MG63 (cell line): ENCODE measurements at regions not wholly inside any gene's neighbourhood (a gene's known extent, or its start where the extent isn't known, plus 50 kb on each side); places are given as distances from the start of the nearest gene placed in this dataset.

Experiments
- DNase-seq: peaks from one replicate; pipeline ENCODE4 v3.0.0-alpha.2; 2020
- H3K27me3 ChIP-seq: fragments of 250-450 bp; sonication (Bioruptor Pico); 2 replicates; pipeline ENCODE4 v1.5.1; 2020; ENCODE audit warnings: mild to moderate bottlenecking, moderate library complexity
- H3K36me3 ChIP-seq: fragments of 250-450 bp; sonication (Bioruptor Pico); 2 replicates; pipeline ENCODE4 v1.5.1; 2020; ENCODE audit warnings: mild to moderate bottlenecking, moderate library complexity
- H3K4me3 ChIP-seq: fragments of 250-450 bp; sonication (Bioruptor Pico); 2 replicates; pipeline ENCODE4 v1.5.1; 2020; ENCODE audit warnings: mild to moderate bottlenecking, moderate library complexity
- H3K9me3 ChIP-seq: fragments of 250-450 bp; sonication (Bioruptor Pico); 2 replicates; pipeline ENCODE4 v1.5.1; 2020; ENCODE audit warnings: mild to moderate bottlenecking, moderate library complexity

- H3K27me3 ChIP-seq = no peaks in the 10 kb centered on the region
- DNase-seq = peak; percentile 33
Measured at GRCh38 chr11:11789735-11790369, 51.9 kb upstream of the USP47 start.

GRCh38 chr11:11788063-11788710 lies 53.6 kb upstream of the USP47 start:
- H3K9me3 ChIP-seq = no peaks in the 10 kb centered on the region
- H3K36me3 ChIP-seq = no peaks in the 10 kb centered on the region
- H3K27me3 ChIP-seq = no peaks in the 10 kb centered on the region
- DNase-seq = no peak
- no peak overlapping the region for H3K4me3 ChIP-seq

More at GRCh38 chr11:11789735-11790369, 51.9 kb upstream of the USP47 start:
- no peaks in the 10 kb centered on the region for H3K9me3 ChIP-seq
- H3K36me3 ChIP-seq = no peaks in the 10 kb centered on the region
- no peak overlapping the region for H3K4me3 ChIP-seq

GRCh38 chr11:11787305-11788062 lies 54.3 kb upstream of the USP47 start:
- H3K4me3 ChIP-seq = no peak overlapping the region
- peak; percentile 43 for DNase-seq
- H3K36me3 ChIP-seq = no peaks in the 10 kb centered on the region
- H3K9me3 ChIP-seq = no peaks in the 10 kb centered on the region
- no peaks in the 10 kb centered on the region for H3K27me3 ChIP-seq

GRCh38 chr11:11786771-11787170 lies 55.0 kb upstream of the USP47 start:
- no peaks in the 10 kb centered on the region for H3K36me3 ChIP-seq
- H3K4me3 ChIP-seq = no peak overlapping the region
- no peaks in the 10 kb centered on the region for H3K9me3 ChIP-seq
- DNase-seq = no peak
- H3K27me3 ChIP-seq = no peaks in the 10 kb centered on the region

DNA sequence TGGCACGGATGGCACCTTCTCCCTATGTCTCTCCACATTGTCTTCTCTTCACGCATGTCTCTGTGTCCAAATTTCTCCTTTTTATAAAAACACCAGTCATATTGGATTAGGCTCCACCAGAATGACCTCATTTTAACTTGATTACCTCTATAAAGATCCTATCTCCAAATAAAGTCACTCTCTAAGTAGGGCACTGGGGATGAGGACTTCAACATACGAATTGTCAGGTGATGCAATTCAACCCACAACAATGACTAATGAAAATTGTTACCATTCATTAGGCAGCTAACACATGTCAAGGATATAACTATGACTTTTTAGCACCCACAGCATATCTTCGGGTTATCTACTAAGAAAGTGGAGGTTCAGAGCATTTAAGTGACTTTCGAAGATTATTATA lies 55.5 kb upstream of the USP47 start:
- Histone ChIP-seq H3K4me3 (no peak overlapping the region), H3K9me3 (no peaks in the 10 kb centered on the region), H3K36me3 (no peaks in the 10 kb centered on the region), H3K27me3 (no peaks in the 10 kb centered on the region)
- DNase-seq = no peak

- Histone ChIP-seq H3K9me3 (no peaks in the 10 kb centered on the region), H3K4me3 (no peak overlapping the region), H3K27me3 (0 out of 2 replicates have a peak, but pooled peaks cover 3% of the 10 kb centered on the region), H3K36me3 (no peaks in the 10 kb centered on the region)
- DNase-seq = no peak
Measured at GRCh38 chr11:11782532-11783110, 59.2 kb upstream of the USP47 start.

DNA sequence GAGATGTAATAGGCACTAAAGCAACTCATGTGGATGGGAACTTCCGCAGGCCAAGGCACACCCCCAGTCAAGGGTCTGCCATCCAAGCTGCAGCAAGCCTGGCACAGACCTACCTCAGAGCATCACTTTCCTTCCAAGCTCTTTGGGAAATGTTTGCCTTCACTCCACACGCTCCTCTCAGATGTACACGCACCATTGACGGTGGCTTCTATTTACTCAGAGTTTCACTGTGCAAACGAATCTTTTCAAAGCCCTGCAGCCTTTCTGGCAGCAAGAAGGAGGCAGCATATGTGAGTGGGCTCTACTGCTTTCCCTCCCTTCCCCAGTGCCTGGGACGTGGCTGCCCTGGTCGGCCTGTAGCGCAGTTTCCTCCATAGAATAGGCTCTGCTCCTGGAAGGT lies 60.9 kb upstream of the USP47 start:
- Histone ChIP-seq H3K27me3 (0 out of 2 replicates have a peak, but pooled peaks cover 3% of the 10 kb centered on the region), H3K4me3 (no peak overlapping the region)

DNA sequence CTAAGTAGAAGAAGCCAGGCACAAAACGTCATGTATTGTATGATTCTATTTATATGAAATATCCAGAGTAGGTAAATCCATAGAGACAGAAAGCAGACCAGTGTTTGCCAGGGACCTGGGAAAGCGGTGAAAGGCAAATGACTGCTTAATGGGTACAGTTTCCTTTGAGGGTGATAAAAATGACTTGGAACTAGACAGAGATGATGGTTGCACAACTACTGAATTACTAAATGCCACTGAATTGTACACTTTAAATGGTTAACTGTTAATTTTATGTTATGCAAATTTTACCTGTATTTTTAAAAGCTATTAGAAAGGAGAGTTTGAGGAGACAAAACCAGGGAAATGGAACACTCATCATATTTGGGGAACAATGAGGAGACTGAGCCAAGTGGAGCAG lies 61.8 kb upstream of the USP47 start:
- Histone ChIP-seq H3K4me3 (no peak overlapping the region), H3K36me3 (no peaks in the 10 kb centered on the region), H3K9me3 (no peaks in the 10 kb centered on the region), H3K27me3 (0 out of 2 replicates have a peak, but pooled peaks cover 3% of the 10 kb centered on the region)
- no peak for DNase-seq

More for the DNA sequence above, 60.9 kb upstream of the USP47 start:
- no peak for DNase-seq
- no peaks in the 10 kb centered on the region for H3K9me3 ChIP-seq
- H3K36me3 ChIP-seq = no peaks in the 10 kb centered on the region

DNA sequence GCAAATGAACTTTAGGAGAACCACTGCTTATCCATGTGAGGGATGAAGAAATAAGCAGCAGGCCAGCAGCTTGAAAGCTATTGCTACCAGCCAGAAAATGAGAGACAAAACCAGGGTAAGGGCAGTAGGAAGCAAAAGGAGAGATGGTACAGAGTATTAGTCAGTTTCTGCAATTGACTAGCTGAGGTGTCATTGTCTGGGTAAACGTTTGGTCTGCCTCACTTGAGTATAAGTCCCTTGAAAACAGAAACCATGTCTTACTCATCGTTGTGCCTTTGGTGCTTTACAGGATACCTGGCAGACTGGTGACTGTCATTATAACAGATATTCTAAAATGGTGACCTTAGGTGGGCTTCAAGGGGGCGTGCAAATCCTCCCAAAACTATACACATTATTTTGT lies 63.9 kb upstream of the USP47 start:
- Histone ChIP-seq H3K27me3 (0 out of 2 replicates have a peak, but pooled peaks cover 3% of the 10 kb centered on the region), H3K9me3 (no peaks in the 10 kb centered on the region), H3K36me3 (no peaks in the 10 kb centered on the region), H3K4me3 (no peak overlapping the region)
- no peak for DNase-seq

GRCh38 chr11:11776714-11777113 lies 65.1 kb upstream of the USP47 start:
- no peak overlapping the region for H3K4me3 ChIP-seq
- no peak for DNase-seq
- H3K36me3 ChIP-seq = no peaks in the 10 kb centered on the region
- no peaks in the 10 kb centered on the region for H3K9me3 ChIP-seq
- 0 out of 2 replicates have a peak, but pooled peaks cover 3% of the 10 kb centered on the region for H3K27me3 ChIP-seq

GRCh38 chr11:11774928-11775327 lies 66.8 kb upstream of the USP47 start:
- DNase-seq = no peak
- Histone ChIP-seq H3K27me3 (0 out of 2 replicates have a peak, but pooled peaks cover 3% of the 10 kb centered on the region), H3K4me3 (no peak overlapping the region), H3K9me3 (no peaks in the 10 kb centered on the region), H3K36me3 (no peaks in the 10 kb centered on the region)

DNA sequence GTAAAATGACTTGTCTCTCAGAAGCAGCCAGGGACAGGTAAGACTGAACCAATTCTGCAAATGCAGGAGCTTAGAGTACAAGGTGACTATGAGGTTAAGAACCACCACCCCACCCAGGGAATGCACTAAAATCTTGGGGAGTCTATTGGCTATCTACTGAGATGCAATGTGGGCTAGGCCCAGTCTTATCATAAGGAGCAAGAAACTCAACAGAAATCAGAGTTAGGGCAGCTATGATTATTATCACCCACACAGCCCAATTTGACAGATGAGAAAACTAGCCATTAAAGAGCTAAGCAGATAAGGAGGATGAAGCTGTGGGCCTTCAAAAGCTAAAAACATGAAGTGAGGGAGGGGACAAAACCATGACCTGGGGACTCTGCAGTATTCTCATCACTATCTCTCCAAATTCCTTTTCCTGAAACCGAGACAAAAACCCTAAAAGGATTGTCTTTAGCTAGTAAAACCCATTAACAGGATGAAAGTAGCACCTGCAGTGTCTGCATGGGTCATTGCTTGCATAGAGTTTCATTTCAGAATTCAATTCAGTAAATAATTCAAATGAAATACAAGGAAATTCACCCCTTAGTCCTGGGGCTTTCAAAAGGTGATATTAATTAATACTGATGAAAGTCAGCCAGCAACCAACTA lies 68.8 kb upstream of the USP47 start:
- Histone ChIP-seq H3K9me3 (no peaks in the 10 kb centered on the region), H3K27me3 (no peaks in the 10 kb centered on the region)

GRCh38 chr11:11770921-11771486 lies 70.8 kb upstream of the USP47 start:
- DNase-seq = no peak
- H3K9me3 ChIP-seq = no peaks in the 10 kb centered on the region; the same call in 1 of the 2 replicates
- no peaks in the 10 kb centered on the region for H3K36me3 ChIP-seq
- 0 out of 2 replicates have a peak, but pooled peaks cover 3% of the 10 kb centered on the region for H3K27me3 ChIP-seq
- no peak overlapping the region for H3K4me3 ChIP-seq

More for the DNA sequence above, 68.8 kb upstream of the USP47 start:
- no peak overlapping the region for H3K4me3 ChIP-seq
- DNase-seq = no peak
- H3K36me3 ChIP-seq = no peaks in the 10 kb centered on the region

DNA sequence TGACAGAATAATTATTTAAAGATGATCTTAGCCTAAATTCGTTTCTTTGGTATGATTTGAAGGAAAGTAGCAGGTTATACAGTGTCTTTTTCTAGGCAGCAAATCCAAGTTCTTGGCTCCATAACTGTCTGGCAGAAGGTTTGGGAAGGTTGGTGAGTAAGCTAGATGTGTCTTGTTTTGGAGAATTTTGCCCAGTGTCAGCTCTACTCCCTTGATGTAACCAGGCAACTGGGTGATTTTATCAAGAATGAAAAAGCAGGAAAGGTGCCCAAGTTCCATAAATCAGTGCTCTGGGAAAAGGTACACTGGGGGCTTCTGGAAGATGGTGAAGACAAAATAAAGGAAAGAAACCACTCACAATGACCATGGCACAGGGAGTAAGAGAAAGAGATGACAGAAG lies 71.5 kb upstream of the USP47 start:
- Histone ChIP-seq H3K27me3 (0 out of 2 replicates have a peak, but pooled peaks cover 3% of the 10 kb centered on the region), H3K36me3 (no peaks in the 10 kb centered on the region), H3K9me3 (no peaks in the 10 kb centered on the region; the same call in 1 of the 2 replicates), H3K4me3 (no peak overlapping the region)
- no peak for DNase-seq

- no peaks in the 10 kb centered on the region; the same call in 1 of the 2 replicates for H3K9me3 ChIP-seq
- H3K36me3 ChIP-seq = no peaks in the 10 kb centered on the region
- no peak for DNase-seq
- H3K4me3 ChIP-seq = no peak overlapping the region
- 0 out of 2 replicates have a peak, but pooled peaks cover 3% of the 10 kb centered on the region for H3K27me3 ChIP-seq
Measured at GRCh38 chr11:11769782-11770181, 72.0 kb upstream of the USP47 start.

GRCh38 chr11:11769362-11769761 lies 72.4 kb upstream of the USP47 start:
- no peaks in the 10 kb centered on the region; the same call in 1 of the 2 replicates for H3K9me3 ChIP-seq
- no peak overlapping the region for H3K4me3 ChIP-seq
- DNase-seq = no peak
- H3K36me3 ChIP-seq = no peaks in the 10 kb centered on the region
- H3K27me3 ChIP-seq = 0 out of 2 replicates have a peak, but pooled peaks cover 3% of the 10 kb centered on the region
